ENCODE measurements at regions not wholly inside any gene's neighbourhood (a gene's known extent, or its start where the extent isn't known, plus 50 kb on each side); places are given as distances from the start of the nearest gene placed in this dataset.

DNA sequence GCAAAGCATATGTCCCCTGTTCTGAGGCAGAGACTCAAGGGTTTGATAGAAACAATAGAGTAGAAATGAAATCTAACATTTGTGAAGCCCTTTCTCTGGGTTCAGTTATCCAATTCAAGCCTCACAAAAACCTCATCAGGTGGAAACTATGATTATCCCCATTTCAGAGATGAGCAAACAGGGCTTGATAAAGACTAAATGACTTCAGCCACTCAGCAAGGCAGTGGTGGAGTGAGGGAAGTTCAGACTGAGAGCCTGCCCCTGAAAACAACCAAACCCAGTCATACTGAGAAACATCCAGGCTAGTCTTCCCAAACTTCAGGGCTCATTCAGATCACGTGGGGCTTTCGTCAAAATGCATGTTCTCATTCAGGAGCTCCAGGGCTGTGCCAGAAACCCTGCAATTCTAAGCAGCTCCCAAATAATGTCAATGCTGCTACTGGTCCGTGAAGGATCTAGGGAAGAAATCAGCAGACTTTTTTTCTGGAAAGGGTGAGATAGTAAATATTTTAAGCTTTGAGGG lies 109.6 kb upstream of the KIT start:
- DNase-seq (ENCODE audit: low spot score in 2 of 2) (no peak), ATAC-seq (peak; percentile 80 to 84)
- no peaks in the 10 kb centered on the region for H3K9me3 Mint-ChIP-seq
- no peak overlapping the region for H3K27ac Mint-ChIP-seq
- no peaks in the 10 kb centered on the region for H3K36me3 Mint-ChIP-seq

DNA sequence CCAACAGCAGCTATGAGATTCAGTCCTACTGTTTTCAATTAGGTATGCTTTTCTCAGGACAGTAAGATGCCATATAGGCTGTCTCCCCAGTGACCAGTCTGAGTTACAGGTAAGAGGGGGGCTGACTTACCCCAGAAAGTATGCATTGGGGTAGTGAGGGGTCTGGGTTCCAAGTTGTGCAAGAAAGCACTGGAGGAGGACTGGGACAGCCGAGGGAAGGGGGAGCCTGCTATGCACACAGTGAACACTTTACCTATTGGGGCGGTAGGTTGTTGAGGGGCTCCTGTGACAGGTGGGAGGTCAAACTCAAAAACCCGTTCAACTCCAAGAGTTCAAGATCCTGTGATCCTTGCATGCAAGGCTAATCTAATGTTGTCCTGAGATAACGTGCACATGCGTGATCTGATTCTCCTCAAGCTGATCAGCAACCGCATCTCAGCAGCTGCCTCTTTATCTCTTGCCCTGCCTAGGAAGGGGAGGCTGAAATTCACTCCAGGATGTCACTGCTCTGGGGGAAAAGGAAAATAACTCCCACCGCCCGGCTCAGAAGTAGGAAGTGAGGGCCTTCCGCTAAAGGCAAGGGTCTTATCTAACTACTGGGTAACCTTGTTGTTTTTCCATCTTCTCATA lies 108.8 kb upstream of the KIT start:
- no peak overlapping the region for H3K27ac Mint-ChIP-seq
- H3K9me3 Mint-ChIP-seq = no peaks in the 10 kb centered on the region
- no peaks in the 10 kb centered on the region for H3K36me3 Mint-ChIP-seq
- no peak for DNase-seq (ENCODE audit: low spot score in 2 of 2)
- no peak for ATAC-seq

DNA sequence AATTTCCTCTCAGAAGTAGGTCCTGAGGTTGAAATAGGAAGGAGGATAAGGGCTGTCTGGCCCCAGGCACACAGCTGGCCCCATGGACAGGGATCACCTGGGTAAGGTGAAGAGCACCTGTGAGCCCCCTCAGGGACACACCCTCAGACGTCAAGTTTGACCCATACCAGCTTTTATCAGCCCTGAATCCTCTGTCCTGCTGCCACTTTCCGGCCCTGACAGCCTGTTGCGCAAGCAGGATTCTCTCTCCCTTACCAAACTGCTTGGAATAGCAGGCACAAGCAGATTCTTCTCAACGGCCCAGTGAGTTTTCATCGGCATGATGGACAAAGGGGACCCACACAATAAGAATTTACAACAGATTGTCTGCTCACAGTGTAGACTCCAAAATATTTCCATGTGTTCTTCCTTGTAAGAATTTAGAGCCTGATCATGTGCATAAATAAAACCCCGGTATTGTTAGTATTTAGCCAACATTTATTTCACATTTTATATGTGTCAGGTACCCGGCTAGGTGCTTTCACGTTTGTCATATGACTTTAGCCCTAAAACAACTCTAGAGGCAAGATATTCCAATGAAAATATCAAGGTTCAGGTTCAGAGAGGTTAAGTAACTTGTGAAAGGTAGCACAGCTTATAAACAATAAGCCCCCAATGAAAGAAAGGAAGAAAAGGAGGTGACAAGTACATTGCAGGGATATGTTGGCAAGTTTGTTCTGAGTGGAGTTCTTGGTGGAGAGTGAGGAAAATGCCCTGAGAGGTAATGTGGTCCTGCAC lies 107.2 kb upstream of the KIT start:
- no peak for ATAC-seq
- Mint-ChIP-seq H3K9me3 (no peaks in the 10 kb centered on the region), H3K36me3 (no peaks in the 10 kb centered on the region), H3K27ac (no peak overlapping the region)
- no peak for DNase-seq (ENCODE audit: low spot score in 2 of 2)

DNA sequence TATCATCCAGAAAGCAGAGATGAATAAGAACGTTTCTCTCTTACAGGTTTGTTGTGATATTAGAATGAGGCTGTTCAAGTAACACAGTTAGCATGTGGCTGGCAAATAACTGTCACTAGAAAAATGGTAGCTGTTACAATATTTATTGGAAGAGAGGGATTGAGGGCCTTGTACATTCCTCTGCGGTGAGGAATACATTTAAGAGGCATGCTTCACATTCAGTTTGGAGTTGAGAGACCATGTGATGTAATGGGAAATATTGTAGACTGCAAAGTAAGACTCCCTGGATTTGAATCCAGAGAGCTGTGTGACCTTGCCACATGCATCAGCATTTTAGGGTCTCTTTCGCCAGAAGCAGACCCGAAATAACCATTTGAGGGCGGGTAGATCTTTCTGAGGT lies 104.8 kb upstream of the KIT start:
- Mint-ChIP-seq H3K27ac (no peak overlapping the region), H3K36me3 (no peaks in the 10 kb centered on the region), H3K9me3 (no peaks in the 10 kb centered on the region)
- ATAC-seq = no peak
- no peak for DNase-seq (ENCODE audit: low spot score in 2 of 2)

DNA sequence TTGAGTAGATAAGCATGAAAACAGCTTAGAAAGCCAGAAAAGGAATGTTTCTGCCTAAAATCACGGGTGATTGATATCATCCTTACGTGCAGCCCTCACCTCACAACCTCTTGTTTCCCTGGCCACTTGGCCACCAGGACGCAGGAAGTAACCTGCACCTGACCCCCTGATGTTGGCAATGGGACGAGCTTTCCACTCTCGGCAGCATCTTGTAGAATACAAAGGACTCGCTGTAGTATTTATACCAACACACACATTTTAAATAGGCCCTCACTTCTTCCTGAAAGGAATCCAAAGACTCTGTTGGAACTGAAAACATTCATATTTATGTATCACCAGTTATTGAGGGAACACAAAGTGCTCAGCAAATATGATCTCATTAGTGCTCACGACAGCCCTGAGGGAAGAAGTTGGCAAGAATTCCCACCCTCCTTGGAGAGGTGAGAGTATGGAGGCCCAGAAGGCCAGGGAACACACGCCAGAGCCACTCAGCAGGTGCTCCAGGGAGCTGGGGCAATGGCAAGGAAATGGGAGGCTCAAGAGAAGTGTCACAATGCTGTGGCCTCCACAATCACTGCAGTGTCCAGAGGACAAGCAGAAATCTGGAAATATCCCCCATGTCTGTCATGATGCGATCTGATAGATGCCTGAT lies 103.3 kb upstream of the KIT start:
- Mint-ChIP-seq H3K9me3 (no peaks in the 10 kb centered on the region), H3K36me3 (no peaks in the 10 kb centered on the region), H3K27ac (no peak overlapping the region)
- no peak for ATAC-seq
- DNase-seq (ENCODE audit: low spot score in 2 of 2) = no peak

DNA sequence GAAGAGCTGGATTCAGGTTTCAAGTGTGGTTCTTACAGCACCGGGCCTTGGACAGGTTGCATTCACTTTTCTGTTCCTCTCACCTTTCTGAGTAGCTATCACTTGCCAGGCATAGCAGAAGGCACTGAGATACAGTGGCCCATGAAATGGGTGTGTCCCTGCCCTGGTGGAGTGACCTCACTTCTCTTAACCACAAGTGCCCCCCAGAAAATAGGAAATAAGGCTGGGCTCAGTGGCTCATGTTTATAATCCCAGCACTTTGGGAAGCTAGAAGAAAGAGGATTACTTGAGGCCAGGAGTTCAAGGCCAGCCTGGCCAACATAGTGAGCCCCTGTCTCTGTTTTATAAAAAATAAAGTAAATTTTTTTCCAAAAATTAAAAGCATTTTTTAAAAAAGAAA lies 101.7 kb upstream of the KIT start:
- Mint-ChIP-seq H3K36me3 (no peaks in the 10 kb centered on the region), H3K9me3 (no peaks in the 10 kb centered on the region), H3K27ac (no peak overlapping the region)
- ATAC-seq = no peak
- DNase-seq (ENCODE audit: low spot score in 2 of 2) = no peak

DNA sequence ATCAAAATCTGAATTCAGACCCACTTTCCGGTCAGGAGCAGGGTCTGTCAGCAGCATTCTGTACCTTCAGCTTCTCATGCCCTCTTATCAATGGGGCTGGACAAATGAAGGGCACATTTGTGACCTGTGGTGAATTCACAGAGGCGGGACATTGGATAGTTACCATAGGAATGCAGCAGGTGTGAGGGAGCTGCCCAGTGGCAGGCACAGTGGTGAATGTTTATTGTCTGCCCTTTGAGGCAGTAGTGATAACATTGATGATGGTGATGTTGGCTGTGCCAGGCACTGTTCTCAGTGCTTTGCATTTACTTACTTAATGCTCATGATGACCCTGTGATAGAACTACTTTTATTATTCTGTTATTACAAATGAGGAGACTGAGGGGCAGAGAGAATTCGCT lies 101.2 kb upstream of the KIT start:
- Mint-ChIP-seq H3K36me3 (no peaks in the 10 kb centered on the region), H3K27ac (no peak overlapping the region), H3K9me3 (no peaks in the 10 kb centered on the region)
- no peak for DNase-seq (ENCODE audit: low spot score in 2 of 2)
- ATAC-seq = no peak

DNA sequence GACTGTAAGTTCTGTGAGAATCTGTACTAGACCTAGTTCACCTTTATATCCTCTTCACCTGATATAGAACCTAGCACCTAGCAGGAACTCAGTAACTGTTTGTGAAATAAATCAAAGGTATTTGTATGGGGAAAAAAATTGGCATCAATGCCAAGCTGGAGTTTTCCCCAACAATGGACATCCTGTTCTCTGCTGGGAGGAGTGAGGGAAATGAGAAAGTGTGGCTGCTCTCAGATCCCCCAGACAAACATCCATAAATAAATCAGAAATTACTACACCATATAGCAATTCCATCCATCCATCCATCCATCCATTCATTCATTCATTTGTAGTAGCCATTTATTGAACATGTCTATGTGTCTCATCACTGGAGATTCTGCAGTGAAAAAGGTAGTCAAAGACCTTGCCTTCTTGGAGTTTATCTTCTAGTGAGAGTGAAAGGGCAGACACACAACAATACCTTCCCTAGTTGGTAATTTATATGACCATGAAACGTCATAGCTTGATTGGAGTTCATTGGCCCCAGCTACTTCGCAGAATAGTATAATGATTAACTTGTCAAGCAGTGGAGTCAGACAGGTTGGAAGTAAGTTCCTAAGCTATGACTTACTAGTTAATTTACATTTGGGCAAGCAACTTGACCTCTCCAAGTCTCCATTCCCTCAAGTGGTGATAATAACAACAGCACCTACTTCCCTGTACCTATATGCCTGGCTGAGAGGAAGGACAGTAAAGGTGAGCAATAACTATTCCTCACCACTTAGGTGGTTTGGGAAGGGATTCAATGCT lies 98.7 kb upstream of the KIT start:
- no peak overlapping the region for H3K27ac Mint-ChIP-seq
- no peaks in the 10 kb centered on the region for H3K9me3 Mint-ChIP-seq
- no peak for ATAC-seq
- no peaks in the 10 kb centered on the region for H3K36me3 Mint-ChIP-seq
- no peak for DNase-seq (ENCODE audit: low spot score in 2 of 2)

DNA sequence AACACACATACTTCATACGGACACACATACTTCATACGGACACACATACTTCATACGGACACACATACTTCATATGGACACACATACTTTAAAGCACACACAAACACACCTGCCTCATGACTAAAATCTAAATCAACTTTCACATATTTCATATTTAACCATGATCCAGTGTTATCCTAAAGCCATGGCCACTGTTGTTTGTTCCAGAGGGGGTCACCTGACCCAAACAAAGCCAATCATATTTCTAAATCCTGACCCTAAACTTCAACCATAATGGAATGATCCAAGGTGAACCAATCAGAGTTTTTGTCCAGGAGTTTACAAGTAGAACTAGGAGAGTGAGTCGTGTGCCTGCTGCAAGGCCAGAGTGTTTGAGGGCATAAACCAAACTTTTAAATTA lies 97.2 kb upstream of the KIT start:
- ATAC-seq = no peak
- Mint-ChIP-seq H3K36me3 (no peaks in the 10 kb centered on the region), H3K27ac (no peak overlapping the region), H3K9me3 (no peaks in the 10 kb centered on the region)
- no peak for DNase-seq (ENCODE audit: low spot score in 2 of 2)

DNA sequence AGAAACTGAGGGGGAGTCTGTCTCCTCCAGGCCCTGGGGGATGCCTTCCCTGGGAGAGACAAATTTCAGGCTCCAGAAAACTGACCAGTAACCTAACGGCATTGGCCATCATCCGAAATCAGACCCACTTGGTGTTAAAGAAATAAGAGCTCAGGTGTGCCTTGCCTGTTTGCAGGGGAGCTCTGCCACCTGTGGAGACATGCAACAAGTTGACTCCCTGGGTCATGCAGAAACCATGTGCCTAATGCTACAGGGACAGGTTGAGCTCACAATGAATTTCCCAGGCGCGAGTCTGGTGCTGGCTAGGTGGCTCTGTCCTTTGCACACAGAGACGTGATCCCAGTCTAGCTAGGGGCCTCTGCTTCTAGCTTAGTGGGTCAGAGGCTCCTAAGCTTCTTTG lies 95.8 kb upstream of the KIT start:
- Mint-ChIP-seq H3K27ac (no peak overlapping the region), H3K9me3 (no peaks in the 10 kb centered on the region), H3K36me3 (no peaks in the 10 kb centered on the region)
- DNase-seq (ENCODE audit: low spot score in 2 of 2) = no peak
- ATAC-seq = no peak

DNA sequence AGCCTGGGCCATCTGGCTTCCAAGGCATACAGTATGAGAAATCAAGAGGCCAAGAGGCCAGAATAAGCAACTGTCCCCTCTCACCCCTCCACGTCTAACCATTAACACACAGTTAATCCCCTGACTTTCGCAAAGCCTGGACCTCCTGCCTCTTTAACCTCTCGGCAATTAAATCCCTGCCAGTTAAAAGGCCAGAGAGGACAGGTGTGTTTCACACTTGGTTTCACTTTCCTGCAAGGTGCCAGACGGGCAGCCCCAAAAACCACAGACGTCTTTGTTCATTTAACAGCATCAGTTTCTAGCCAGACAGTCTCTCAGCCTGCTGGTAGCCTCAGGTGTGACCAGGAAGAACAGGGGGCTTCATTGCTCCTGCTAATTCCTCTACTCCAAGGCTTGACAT lies 91.1 kb upstream of the KIT start:
- DNase-seq (ENCODE audit: low spot score in 2 of 2) (no peak), ATAC-seq (no peak)
- H3K36me3 Mint-ChIP-seq = no peaks in the 10 kb centered on the region
- no peak overlapping the region for H3K27ac Mint-ChIP-seq
- H3K9me3 Mint-ChIP-seq = no peaks in the 10 kb centered on the region

DNA sequence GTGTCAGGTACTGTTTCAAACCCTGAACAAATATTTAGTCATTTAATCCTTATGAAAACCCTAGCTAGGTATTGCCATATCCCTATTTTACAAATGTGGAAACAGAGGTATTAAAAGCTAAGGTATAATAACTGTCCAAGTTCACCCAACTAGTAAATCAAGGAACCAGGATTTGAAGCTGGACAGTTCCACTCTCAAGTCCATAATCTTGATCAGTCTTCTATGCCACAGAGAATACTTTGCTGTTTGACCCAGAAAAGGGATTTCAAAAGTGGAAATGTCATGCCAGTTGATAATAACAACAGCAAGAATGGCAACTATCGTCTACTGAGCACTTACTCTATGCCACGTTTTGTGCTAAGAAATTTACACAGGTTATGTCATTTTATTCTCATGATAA lies 90.4 kb upstream of the KIT start:
- no peak overlapping the region for H3K27ac Mint-ChIP-seq
- DNase-seq (ENCODE audit: low spot score in 2 of 2) = no peak

DNA sequence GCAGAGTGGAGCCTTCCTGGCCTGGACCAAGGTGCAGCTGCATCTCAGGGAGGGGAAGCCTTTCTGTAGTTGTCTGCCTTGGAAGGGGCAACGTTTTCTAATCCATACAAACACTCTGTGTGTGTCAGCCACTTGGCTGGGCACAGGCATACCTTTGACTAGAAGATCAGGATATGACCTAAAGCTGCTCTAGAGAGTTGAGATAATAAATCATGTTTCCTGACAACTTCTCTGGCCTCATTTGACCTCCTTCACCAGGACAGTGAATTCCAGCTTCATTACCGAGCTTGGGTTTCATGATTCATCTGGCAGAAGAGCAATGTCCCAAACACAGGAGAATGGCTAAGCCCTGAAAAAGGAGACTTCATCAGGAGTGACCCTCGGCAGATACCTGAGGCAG lies 89.6 kb upstream of the KIT start:
- ATAC-seq (no peak), DNase-seq (ENCODE audit: low spot score in 2 of 2) (no peak)
- Mint-ChIP-seq H3K9me3 (no peaks in the 10 kb centered on the region), H3K27ac (no peak overlapping the region), H3K36me3 (no peaks in the 10 kb centered on the region)

More for the DNA sequence above, 90.4 kb upstream of the KIT start:
- Mint-ChIP-seq H3K9me3 (no peaks in the 10 kb centered on the region), H3K36me3 (no peaks in the 10 kb centered on the region)
- ATAC-seq = no peak

DNA sequence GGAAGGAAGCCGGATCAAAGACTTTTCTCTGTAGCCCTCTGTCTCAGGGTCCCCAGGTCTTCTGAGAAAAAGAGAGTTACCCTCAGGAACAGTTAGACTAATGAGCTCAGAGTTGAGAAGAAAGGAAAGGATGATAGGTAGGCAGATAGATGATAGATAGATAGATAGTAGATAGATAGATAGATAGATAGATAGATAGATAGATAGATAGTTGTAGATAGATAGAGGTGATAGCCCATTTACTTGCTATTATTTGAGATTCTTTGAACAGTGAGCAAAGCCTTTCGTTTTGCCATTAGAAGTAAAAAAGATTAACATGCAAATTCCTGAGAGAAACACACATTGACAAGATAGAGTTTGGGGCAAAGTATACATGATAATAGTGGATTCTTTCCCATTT lies 86.9 kb upstream of the KIT start:
- Mint-ChIP-seq H3K9me3 (no peaks in the 10 kb centered on the region), H3K36me3 (no peaks in the 10 kb centered on the region), H3K27ac (no peak overlapping the region)
- DNase-seq (ENCODE audit: low spot score in 2 of 2) = no peak
- ATAC-seq = no peak

DNA sequence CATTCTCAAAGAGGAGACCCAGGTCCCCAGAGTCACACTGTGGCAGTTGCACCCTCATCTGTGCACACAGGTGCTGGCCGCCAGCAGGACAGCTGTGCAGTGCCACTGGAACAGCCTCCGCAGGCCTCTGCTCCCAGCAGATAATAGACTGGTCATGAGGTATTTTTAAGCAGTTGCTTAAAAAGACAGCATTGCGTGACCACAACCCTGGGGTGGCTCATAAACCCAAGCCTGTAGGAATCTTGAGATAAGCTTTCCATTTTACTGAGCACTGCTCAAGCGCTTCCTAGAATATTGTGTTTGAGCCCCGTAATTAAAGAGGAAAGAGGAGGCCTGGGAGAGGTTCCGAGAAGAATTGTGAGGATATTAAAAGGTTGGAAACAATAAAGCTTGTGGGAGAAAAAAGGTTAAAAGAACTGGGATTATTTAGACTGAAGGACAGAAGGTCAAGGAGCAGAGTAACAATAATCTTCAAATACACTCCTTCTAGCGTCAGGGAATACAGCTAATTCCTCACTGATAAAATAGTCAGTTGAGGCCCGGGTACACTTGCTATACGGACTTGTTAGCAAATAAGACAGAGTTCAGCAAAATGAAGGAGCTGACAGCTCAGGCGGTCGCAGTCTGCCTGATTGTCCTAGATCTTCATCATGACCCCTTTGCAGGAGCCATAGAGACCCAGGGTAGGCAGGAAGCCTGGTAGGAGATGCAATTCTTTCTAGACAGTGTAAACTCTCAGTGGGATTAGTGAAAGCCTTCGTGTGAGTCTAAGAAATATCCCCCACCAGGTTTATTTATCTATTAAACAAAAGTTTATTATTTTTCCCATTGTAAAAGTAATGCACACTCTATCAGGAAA lies 86.2 kb upstream of the KIT start:
- no peak for DNase-seq (ENCODE audit: low spot score in 2 of 2)
- Mint-ChIP-seq H3K36me3 (no peaks in the 10 kb centered on the region), H3K9me3 (no peaks in the 10 kb centered on the region), H3K27ac (no peak overlapping the region)
- no peak for ATAC-seq

DNA sequence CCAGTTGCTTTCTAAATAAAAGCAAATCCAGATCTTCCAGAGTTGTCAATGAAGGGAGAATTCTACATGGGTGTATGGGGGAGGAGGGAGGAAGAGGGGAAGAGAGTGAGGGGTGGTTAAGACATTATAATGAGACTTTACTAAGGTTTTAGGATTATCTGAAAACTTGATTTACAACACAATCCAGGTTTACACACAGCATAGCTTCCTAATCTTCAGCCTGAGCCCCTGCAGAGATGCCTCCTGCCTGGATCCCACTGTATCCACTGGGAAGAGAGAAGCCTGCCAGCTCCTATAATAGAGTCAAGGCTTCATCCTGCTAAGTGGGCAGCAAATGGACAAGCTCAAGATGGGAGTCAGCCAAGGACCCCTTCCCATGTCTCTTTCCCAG lies 85.6 kb upstream of the KIT start:
- DNase-seq (ENCODE audit: low spot score in 2 of 2) = no peak
- H3K27ac Mint-ChIP-seq = no peak overlapping the region
- H3K36me3 Mint-ChIP-seq = no peaks in the 10 kb centered on the region
- ATAC-seq = no peak
- H3K9me3 Mint-ChIP-seq = no peaks in the 10 kb centered on the region
